ENCODE measurements at regions not wholly inside any gene's neighbourhood (a gene's known extent, or its start where the extent isn't known, plus 50 kb on each side); places are given as distances from the start of the nearest gene placed in this dataset.

DNA sequence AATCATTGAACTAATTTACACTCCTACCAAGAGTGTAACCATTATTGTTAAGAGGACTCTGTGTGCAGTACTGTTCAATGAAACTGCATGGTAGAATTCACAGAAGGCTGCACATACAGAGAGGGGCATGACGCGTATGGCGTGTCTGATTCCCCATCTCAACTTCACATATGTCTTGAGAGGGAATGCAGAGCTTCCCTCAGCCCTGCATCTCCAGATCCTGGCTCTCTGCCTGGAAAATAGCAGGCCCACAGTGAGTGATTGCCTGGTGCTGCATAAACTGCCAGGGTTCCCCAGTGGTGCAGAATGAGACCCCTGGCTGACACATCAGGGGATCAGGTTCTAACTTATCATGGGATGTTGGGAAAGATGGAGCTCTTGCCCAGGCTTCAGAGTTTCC is 260.2 kb upstream of the ISX start:
- Histone ChIP-seq H3K9me3 (no peaks in the 10 kb centered on the region), H3K27me3 (no peaks in the 10 kb centered on the region), H3K4me3 (no peak overlapping the region), H3K4me1 (no peaks in the 10 kb centered on the region), H3K36me3 (ENCODE audit: low read depth, missing control alignments) (no peaks in the 10 kb centered on the region), H3K27ac (no peak overlapping the region)
- TF ChIP-seq, protein P1, sequence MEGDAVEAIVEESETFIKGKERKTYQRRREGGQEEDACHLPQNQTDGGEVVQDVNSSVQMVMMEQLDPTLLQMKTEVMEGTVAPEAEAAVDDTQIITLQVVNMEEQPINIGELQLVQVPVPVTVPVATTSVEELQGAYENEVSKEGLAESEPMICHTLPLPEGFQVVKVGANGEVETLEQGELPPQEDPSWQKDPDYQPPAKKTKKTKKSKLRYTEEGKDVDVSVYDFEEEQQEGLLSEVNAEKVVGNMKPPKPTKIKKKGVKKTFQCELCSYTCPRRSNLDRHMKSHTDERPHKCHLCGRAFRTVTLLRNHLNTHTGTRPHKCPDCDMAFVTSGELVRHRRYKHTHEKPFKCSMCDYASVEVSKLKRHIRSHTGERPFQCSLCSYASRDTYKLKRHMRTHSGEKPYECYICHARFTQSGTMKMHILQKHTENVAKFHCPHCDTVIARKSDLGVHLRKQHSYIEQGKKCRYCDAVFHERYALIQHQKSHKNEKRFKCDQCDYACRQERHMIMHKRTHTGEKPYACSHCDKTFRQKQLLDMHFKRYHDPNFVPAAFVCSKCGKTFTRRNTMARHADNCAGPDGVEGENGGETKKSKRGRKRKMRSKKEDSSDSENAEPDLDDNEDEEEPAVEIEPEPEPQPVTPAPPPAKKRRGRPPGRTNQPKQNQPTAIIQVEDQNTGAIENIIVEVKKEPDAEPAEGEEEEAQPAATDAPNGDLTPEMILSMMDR (IDR thresholded peaks at IDR 0.05): no peak
- no peak for TF ChIP-seq POLR2A (IDR thresholded peaks at IDR 0.05)
- intact Hi-C loops (cut with DNase I; ENCODE audit: low total_unique reads): no loop called here
- no peak for DNase-seq
- 88 to 92% methylated on average over 3 of the region's 3 CpGs for WGBS, 2 donors

DNA sequence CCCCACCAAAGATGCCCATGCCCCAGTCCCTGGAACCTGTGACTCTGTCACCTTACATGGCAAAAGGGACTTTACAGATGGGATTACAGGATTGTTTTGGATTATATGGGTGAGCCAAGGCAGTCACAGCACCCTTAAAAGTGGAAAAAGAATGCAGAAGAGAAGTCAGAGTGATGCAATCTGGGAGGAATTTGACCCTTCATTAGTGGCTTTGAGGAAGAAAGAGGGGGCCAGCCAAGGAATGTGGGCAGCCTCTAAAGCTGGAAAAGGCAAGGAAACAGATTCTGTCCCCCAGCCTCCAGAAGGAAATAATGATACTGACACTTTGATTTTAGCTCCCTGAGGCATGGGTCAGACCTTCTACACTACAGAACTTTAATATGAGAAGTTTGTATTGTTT is 257.3 kb upstream of the ISX start:
- H3K27me3 ChIP-seq: no peaks in the 10 kb centered on the region
- no peak overlapping the region for H3K4me3 ChIP-seq
- TF ChIP-seq, protein P1 (IDR thresholded peaks at IDR 0.05): no peak
- TF ChIP-seq POLR2A (IDR thresholded peaks at IDR 0.05): no peak
- H3K27ac ChIP-seq: no peak overlapping the region
- DNase-seq: no peak
- no peaks in the 10 kb centered on the region for H3K36me3 ChIP-seq (ENCODE audit: low read depth, missing control alignments)
- intact Hi-C loops (cut with DNase I; ENCODE audit: low total_unique reads): no loop called here
- H3K9me3 ChIP-seq: no peaks in the 10 kb centered on the region
- no peaks in the 10 kb centered on the region for H3K4me1 ChIP-seq

DNA sequence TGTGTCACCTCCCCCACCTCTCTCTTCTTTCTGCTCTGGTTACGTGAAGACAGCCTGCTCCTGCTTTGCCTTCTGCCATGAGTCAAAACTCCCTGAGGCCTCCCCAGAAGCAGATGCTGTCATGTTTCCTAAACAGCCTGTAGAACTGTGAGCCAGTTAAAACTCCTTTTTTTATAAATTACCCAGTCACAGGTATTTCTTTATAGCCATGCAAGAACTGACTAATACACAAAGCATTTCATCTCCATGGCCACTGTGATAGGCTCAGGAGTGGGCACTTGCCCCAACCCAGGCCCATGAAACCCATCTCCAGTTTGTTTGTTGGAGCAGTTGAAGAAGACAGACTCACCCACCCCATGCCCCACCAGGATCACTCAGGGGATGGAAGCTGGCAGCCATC is 253.3 kb upstream of the ISX start:
- TF ChIP-seq, protein P1 (IDR thresholded peaks at IDR 0.05): no peak
- no peak for TF ChIP-seq POLR2A (IDR thresholded peaks at IDR 0.05)
- H3K36me3 ChIP-seq (ENCODE audit: low read depth, missing control alignments): no peaks in the 10 kb centered on the region
- H3K27me3 ChIP-seq: no peaks in the 10 kb centered on the region
- WGBS, 2 donors: 84 to 92% methylated on average over 1 of the region's 1 CpG
- H3K9me3 ChIP-seq: no peaks in the 10 kb centered on the region
- no peak for DNase-seq
- no peaks in the 10 kb centered on the region for H3K4me1 ChIP-seq
- H3K27ac ChIP-seq: no peak overlapping the region
- H3K4me3 ChIP-seq: no peak overlapping the region
- intact Hi-C loops (cut with DNase I; ENCODE audit: low total_unique reads): no loop called here

DNA sequence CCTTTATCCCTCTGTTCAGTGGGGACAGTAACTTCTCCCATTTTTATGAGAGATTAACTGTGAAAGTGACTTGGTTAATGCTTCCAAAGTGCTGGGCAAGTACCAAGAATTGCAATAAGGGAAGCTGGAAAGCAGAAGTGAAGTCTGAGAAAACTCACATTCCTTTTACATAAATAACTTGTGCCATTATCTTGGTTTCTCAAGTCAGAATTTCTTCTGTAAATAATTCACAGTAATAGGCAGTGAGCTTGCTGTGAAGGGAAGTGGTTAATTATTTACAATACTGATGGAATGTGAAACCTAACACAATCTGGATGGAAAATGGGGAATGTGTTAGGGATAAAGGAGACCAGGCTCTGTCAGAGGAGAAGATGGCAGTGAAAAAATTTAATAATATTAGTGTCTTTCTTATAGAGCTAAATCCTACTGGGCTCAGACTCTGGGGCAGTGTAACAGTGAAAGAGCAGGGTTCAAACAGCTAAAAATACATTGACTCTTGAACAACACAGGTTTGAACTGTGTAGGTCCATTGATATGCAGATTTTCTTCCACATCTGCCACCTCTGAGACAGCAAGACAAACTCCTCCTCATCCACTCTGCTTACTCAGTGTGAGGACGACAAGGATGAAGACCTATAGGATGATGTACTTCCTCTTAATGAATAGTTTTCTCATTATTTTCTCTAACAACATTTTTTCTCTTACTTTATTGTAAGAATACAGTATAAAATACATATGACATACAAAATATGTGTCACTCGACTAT is 251.5 kb upstream of the ISX start:
- intact Hi-C loops (cut with DNase I; ENCODE audit: low total_unique reads): no loop called here
- DNase-seq: no peak

More for the DNA sequence above, 251.5 kb upstream of the ISX start:
- no peak overlapping the region for H3K27ac ChIP-seq
- no peak for TF ChIP-seq POLR2A (IDR thresholded peaks at IDR 0.05)
- TF ChIP-seq, protein P1 (IDR thresholded peaks at IDR 0.05): no peak
- no peaks in the 10 kb centered on the region for H3K9me3 ChIP-seq
- no peaks in the 10 kb centered on the region for H3K4me1 ChIP-seq
- no peaks in the 10 kb centered on the region for H3K36me3 ChIP-seq (ENCODE audit: low read depth, missing control alignments)
- no peak overlapping the region for H3K4me3 ChIP-seq
- WGBS, 2 donors: 57 to 59% methylated on average over 2 of the region's 2 CpGs
- no peaks in the 10 kb centered on the region for H3K27me3 ChIP-seq

Measured in testis (tissue), 2 donors.